Mesothelial cell of epicardium (in vitro differentiated cells): ENCODE measurements at regions not wholly inside any gene's neighbourhood (a gene's known extent, or its start where the extent isn't known, plus 50 kb on each side); places are given as distances from the start of the nearest gene placed in this dataset.
"Not testable (repeated sequence)": the region's sequence is repeated elsewhere in the genome, so short reads cannot be mapped to it uniquely, and the experiment has no call there.

Experiments used
- DNase-seq, 2 experiments: peaks; one replicate each; pipeline ENCODE4 v3.0.0; 2021; ENCODE audit warnings: low spot score in 2 of 2; ENCODE audit not compliant: unreplicated experiment in 2 of 2
- H3K27ac Mint-ChIP-seq: 2 replicates; pipeline ENCODE4 v1.8.0; 2021; ENCODE audit warnings: mixed read lengths
- H3K27me3 Mint-ChIP-seq: 2 replicates; pipeline ENCODE4 v1.8.0; 2021; ENCODE audit warnings: low read depth, mixed read lengths
- H3K36me3 Mint-ChIP-seq: 2 replicates; pipeline ENCODE4 v1.8.0; 2021; ENCODE audit warnings: mixed read lengths
- H3K4me1 Mint-ChIP-seq: 2 replicates; pipeline ENCODE4 v1.8.0; 2021; ENCODE audit warnings: mixed read lengths
- H3K4me3 Mint-ChIP-seq: 2 replicates; pipeline ENCODE4 v1.8.0; 2021; ENCODE audit warnings: mild to moderate bottlenecking, moderate library complexity, mixed read lengths
- H3K9me3 Mint-ChIP-seq: 2 replicates; pipeline ENCODE4 v1.8.0; 2021; ENCODE audit warnings: mixed read lengths

- DNase-seq, H3K27ac Mint-ChIP-seq, H3K4me1 Mint-ChIP-seq, H3K27me3 Mint-ChIP-seq, H3K4me3 Mint-ChIP-seq, H3K36me3 Mint-ChIP-seq, H3K9me3 Mint-ChIP-seq: not testable (repeated sequence)
These were observed 320.2 kb upstream of the SPATA31A3 start for GRCh38 chr9:67312504-67312903.

GRCh38 chr9:67307109-67307508, 314.8 kb upstream of the SPATA31A3 start:
- not testable (repeated sequence) for H3K9me3 Mint-ChIP-seq

GRCh38 chr9:67288797-67289196, 296.4 kb upstream of the SPATA31A3 start:
- H3K27ac Mint-ChIP-seq, H3K36me3 Mint-ChIP-seq, H3K4me1 Mint-ChIP-seq, DNase-seq, H3K27me3 Mint-ChIP-seq, H3K9me3 Mint-ChIP-seq, H3K4me3 Mint-ChIP-seq: not testable (repeated sequence)

More at GRCh38 chr9:67307109-67307508, 314.8 kb upstream of the SPATA31A3 start:
- not testable (repeated sequence) for H3K4me1 Mint-ChIP-seq, H3K27me3 Mint-ChIP-seq, H3K27ac Mint-ChIP-seq, DNase-seq, H3K36me3 Mint-ChIP-seq, H3K4me3 Mint-ChIP-seq

GRCh38 chr9:67288117-67288735, 295.9 kb upstream of the SPATA31A3 start:
- not testable (repeated sequence) for H3K9me3 Mint-ChIP-seq, H3K27ac Mint-ChIP-seq, H3K27me3 Mint-ChIP-seq, DNase-seq, H3K36me3 Mint-ChIP-seq, H3K4me1 Mint-ChIP-seq, H3K4me3 Mint-ChIP-seq

- H3K4me1 Mint-ChIP-seq, H3K9me3 Mint-ChIP-seq, H3K27ac Mint-ChIP-seq, H3K4me3 Mint-ChIP-seq, H3K36me3 Mint-ChIP-seq, H3K27me3 Mint-ChIP-seq, DNase-seq: not testable (repeated sequence)
These were observed 291.9 kb upstream of the SPATA31A3 start for GRCh38 chr9:67284299-67284698.

- not testable (repeated sequence) for H3K9me3 Mint-ChIP-seq, DNase-seq, H3K27ac Mint-ChIP-seq, H3K4me1 Mint-ChIP-seq, H3K27me3 Mint-ChIP-seq, H3K4me3 Mint-ChIP-seq, H3K36me3 Mint-ChIP-seq
These were observed 289.2 kb upstream of the SPATA31A3 start for GRCh38 chr9:67281574-67281973.

- not testable (repeated sequence) for H3K4me1 Mint-ChIP-seq, H3K27ac Mint-ChIP-seq, DNase-seq, H3K36me3 Mint-ChIP-seq, H3K9me3 Mint-ChIP-seq, H3K27me3 Mint-ChIP-seq, H3K4me3 Mint-ChIP-seq
These were observed 277.3 kb upstream of the SPATA31A3 start for GRCh38 chr9:67269692-67270091.

- not testable (repeated sequence) for H3K27ac Mint-ChIP-seq, H3K27me3 Mint-ChIP-seq, DNase-seq
These were observed 265.5 kb upstream of the SPATA31A3 start for GRCh38 chr9:67257894-67258293.

GRCh38 chr9:67248967-67249366, 256.6 kb upstream of the SPATA31A3 start:
- not testable (repeated sequence) for H3K27me3 Mint-ChIP-seq, H3K27ac Mint-ChIP-seq, H3K4me1 Mint-ChIP-seq, DNase-seq, H3K36me3 Mint-ChIP-seq, H3K4me3 Mint-ChIP-seq, H3K9me3 Mint-ChIP-seq

More at GRCh38 chr9:67257894-67258293, 265.5 kb upstream of the SPATA31A3 start:
- H3K9me3 Mint-ChIP-seq, H3K4me3 Mint-ChIP-seq, H3K36me3 Mint-ChIP-seq, H3K4me1 Mint-ChIP-seq: not testable (repeated sequence)

GRCh38 chr9:67212073-67212472, 219.7 kb upstream of the SPATA31A3 start:
- DNase-seq, H3K9me3 Mint-ChIP-seq, H3K27ac Mint-ChIP-seq, H3K4me3 Mint-ChIP-seq, H3K36me3 Mint-ChIP-seq, H3K27me3 Mint-ChIP-seq, H3K4me1 Mint-ChIP-seq: not testable (repeated sequence)

- not testable (repeated sequence) for H3K27me3 Mint-ChIP-seq, H3K36me3 Mint-ChIP-seq, H3K4me1 Mint-ChIP-seq, DNase-seq, H3K9me3 Mint-ChIP-seq, H3K27ac Mint-ChIP-seq, H3K4me3 Mint-ChIP-seq
These were observed 218.5 kb upstream of the SPATA31A3 start for GRCh38 chr9:67210842-67211241.

- not testable (repeated sequence) for H3K36me3 Mint-ChIP-seq, H3K4me1 Mint-ChIP-seq, H3K27me3 Mint-ChIP-seq, DNase-seq, H3K27ac Mint-ChIP-seq, H3K4me3 Mint-ChIP-seq, H3K9me3 Mint-ChIP-seq
These were observed 216.6 kb upstream of the SPATA31A3 start for GRCh38 chr9:67208831-67209437.

- H3K9me3 Mint-ChIP-seq, H3K4me3 Mint-ChIP-seq, H3K27me3 Mint-ChIP-seq: not testable (repeated sequence)
These were observed 203.8 kb upstream of the SPATA31A3 start for GRCh38 chr9:67196135-67196534.

GRCh38 chr9:67195357-67195756, 203.0 kb upstream of the SPATA31A3 start:
- H3K27ac Mint-ChIP-seq, H3K36me3 Mint-ChIP-seq, H3K4me3 Mint-ChIP-seq, H3K4me1 Mint-ChIP-seq, H3K9me3 Mint-ChIP-seq, H3K27me3 Mint-ChIP-seq, DNase-seq: not testable (repeated sequence)

More at GRCh38 chr9:67196135-67196534, 203.8 kb upstream of the SPATA31A3 start:
- DNase-seq, H3K4me1 Mint-ChIP-seq, H3K36me3 Mint-ChIP-seq, H3K27ac Mint-ChIP-seq: not testable (repeated sequence)

GRCh38 chr9:67179185-67179584, 186.8 kb upstream of the SPATA31A3 start:
- not testable (repeated sequence) for H3K36me3 Mint-ChIP-seq, H3K4me3 Mint-ChIP-seq, H3K9me3 Mint-ChIP-seq, H3K27ac Mint-ChIP-seq, H3K4me1 Mint-ChIP-seq, H3K27me3 Mint-ChIP-seq, DNase-seq
